HG02571 (cell line): ENCODE measurements at regions not wholly inside any gene's neighbourhood (a gene's known extent, or its start where the extent isn't known, plus 50 kb on each side); places are given as distances from the start of the nearest gene placed in this dataset.

ENCODE experiments used
- ATAC-seq: cut with Tn5 transposase; IDR thresholded peaks from one replicate; pipeline ENCODE4 v1.9.1; 2021; ENCODE audit warnings: mild to moderate bottlenecking, moderate library complexity; ENCODE audit not compliant: unreplicated experiment

DNA sequence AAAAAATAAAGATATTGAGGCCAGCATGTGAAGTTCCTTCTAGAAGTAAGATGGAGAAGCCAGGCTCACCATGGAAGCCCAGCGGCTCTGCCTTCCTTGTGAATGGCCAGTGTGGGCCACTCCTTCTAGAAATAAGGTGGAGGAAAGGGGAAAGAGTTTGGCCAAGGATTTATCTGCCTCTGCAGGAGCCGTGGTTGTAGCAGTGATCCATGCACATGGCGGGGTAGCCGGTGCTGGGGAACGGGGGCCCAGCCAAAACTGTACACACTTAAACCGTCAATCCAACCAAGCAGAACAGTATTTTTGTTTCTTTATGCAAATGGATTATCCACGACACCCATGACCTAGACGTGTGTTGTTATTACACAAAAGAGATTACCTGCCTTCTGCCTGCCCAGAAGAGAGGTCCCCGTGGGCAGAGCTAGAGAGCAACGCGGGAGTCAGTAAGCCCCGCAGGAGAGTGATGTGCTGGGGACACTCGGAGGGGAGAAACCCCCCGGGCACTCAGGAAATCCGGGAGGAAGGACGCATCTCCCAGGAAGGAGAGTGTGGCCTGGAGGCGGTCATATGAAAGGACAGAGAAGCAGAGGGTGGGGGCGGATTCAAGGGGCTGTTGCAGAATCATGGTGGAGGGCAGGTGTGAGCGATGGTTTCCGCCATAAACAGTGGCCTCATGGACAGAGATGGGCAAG lies 218.4 kb upstream of the PPP2R2D start:
- no peak for ATAC-seq

- no peak for ATAC-seq
Observed at GRCh38 chr10:131683281-131683861, 217.4 kb upstream of the PPP2R2D start.

- no peak for ATAC-seq
Observed at GRCh38 chr10:131683941-131684340, 216.9 kb upstream of the PPP2R2D start.

GRCh38 chr10:131685007-131685406 lies 215.8 kb upstream of the PPP2R2D start:
- no peak for ATAC-seq

GRCh38 chr10:131685576-131685975 lies 215.2 kb upstream of the PPP2R2D start:
- no peak for ATAC-seq

GRCh38 chr10:131686781-131687420 lies 213.9 kb upstream of the PPP2R2D start:
- no peak for ATAC-seq

- no peak for ATAC-seq
Observed at GRCh38 chr10:131688304-131688703, 212.5 kb upstream of the PPP2R2D start.

- ATAC-seq: no peak
Observed at GRCh38 chr10:131689016-131689415, 211.8 kb upstream of the PPP2R2D start.

- ATAC-seq: no peak
Observed at GRCh38 chr10:131689486-131689885, 211.3 kb upstream of the PPP2R2D start.

DNA sequence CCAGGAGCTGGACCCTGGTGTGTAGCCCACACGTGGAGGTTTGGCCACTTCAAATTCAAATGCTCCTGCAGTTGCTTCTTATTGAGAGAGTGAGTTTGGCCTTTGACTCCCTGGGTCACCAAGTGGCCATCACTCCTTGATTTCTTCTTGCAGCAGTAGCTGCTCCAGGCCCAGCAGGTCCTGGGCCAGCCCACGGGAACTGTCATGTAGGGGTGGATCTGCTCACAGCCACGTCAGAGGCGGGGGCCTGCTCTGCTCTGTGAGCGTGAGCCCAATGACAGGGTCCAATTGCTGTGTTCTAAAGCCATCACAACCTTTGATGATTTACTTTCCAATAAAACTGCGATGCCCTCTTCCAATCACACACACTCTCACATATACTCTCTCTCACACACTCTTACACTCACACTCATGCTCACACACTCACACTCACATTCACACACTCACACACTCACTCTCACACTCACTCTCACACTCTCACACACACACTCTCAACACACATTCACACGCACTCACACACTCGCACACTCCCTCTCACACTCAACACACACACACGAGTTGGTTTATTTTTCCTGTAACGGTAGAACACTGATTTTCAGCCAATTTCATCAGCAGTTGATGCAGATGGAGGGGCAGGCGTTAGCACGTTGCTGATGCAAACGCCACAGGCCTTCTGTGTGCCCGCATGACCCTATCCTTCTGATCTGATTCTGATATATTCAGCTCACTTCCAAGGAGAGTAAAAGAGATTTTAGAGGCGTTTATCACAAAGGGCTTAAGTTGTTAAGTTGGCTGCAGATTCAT lies 210.7 kb upstream of the PPP2R2D start:
- ATAC-seq: no peak

DNA sequence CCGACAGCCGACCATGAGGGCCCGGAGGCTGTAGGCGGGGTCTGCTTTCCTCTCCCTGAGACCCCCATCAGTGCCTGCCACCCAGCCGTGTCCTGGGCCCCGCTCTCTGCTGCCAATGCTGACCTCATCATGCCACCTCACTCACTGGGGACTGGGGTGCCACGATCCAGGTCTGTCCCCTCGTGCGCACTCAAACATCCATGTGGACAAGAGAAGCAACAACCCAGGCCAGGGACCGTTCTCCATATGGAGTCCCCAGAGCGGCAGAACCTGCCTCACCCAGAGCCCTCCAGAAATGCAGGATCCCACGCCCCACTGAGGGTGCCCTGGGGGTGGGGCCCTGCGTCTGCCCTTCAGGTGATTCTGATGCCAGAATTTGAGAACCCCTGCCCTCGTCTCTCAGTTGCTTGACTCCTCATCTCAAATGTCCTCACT lies 210.0 kb upstream of the PPP2R2D start:
- ATAC-seq: no peak

DNA sequence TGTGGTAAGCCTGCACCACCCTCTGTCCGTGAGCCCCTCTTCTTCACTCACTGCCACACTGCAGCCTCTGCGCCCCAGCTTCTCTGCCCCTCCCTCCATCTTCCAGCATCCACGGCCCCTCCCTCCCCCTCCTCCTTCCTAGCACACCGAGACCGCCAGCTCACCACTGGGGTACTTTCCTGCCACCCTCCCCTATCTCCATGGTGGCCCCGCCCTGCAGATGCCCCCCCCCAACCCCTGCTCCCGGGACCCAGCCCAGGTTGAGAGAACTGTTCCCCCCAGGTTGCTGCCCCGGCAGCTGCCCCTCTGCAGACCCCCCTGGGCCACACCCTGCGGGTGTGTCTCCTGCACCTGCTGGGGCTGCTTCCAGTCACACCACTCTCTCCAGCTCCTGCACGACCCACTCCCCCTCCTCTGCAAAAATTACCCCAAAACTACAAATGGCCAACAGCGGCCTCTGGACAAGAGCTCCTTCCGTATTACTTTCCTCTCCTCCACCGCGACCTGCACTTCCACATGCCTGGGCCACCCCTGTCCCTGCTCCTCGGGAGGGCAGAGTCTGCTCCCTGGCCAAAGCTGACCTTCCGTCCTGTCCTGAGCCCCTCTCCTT lies 209.2 kb upstream of the PPP2R2D start:
- ATAC-seq: no peak

DNA sequence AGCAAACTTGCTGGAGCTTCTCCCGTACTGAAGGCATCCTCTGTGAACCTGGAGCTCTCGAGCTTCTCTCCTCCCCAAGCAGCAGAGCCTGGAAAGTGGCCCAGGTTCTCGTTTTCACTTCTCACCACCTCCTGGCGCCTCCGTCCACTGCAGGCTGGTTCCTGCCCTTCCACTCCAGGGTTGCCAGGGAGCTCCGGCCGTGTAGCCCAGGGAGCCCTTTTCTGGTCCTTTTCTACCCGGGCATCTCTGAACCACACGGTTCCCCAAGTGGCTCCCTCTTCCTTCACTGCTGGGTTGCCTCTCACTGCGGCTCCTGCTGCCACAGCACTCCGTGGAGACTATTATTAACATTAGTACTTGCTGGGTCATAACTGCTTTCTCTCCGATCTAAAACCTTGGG lies 208.6 kb upstream of the PPP2R2D start:
- ATAC-seq: no peak

GRCh38 chr10:131692686-131693334 lies 208.0 kb upstream of the PPP2R2D start:
- ATAC-seq: no peak

GRCh38 chr10:131693766-131694165 lies 207.0 kb upstream of the PPP2R2D start:
- ATAC-seq: no peak

GRCh38 chr10:131694168-131694780 lies 206.5 kb upstream of the PPP2R2D start:
- ATAC-seq: no peak

- ATAC-seq: no peak
Observed at GRCh38 chr10:131694781-131695495, 205.9 kb upstream of the PPP2R2D start.

GRCh38 chr10:131695496-131696165 lies 205.2 kb upstream of the PPP2R2D start:
- ATAC-seq: no peak
